ENCODE measurements at regions not wholly inside any gene's neighbourhood (a gene's known extent, or its start where the extent isn't known, plus 50 kb on each side); places are given as distances from the start of the nearest gene placed in this dataset.
"Not testable (repeated sequence)": the region's sequence is repeated elsewhere in the genome, so short reads cannot be mapped to it uniquely, and the experiment has no call there.

- DNase-seq = no peak
Observed at GRCh38 chr2:182646763-182647498, 69.1 kb upstream of the DNAJC10 start.

- no peak for DNase-seq
Observed at GRCh38 chr2:182647499-182647787, 68.6 kb upstream of the DNAJC10 start.

- DNase-seq = no peak
Observed at GRCh38 chr2:182649316-182649715, 66.7 kb upstream of the DNAJC10 start.

- DNase-seq = peak; percentile 52
Observed at GRCh38 chr2:182650704-182651103, 65.4 kb upstream of the DNAJC10 start.

- no peak for DNase-seq
Observed at GRCh38 chr2:182652326-182652725, 63.7 kb upstream of the DNAJC10 start.

- no peak for DNase-seq
Observed at GRCh38 chr2:182655750-182656149, 60.3 kb upstream of the DNAJC10 start.

- no peak for DNase-seq
Observed at GRCh38 chr2:182664212-182664611, 51.8 kb upstream of the DNAJC10 start.

GRCh38 chr2:182665500-182665899 is 50.6 kb upstream of the DNAJC10 start:
- not testable (repeated sequence) for DNase-seq
